Fibroblast of lung (primary cell): ENCODE measurements at regions not wholly inside any gene's neighbourhood (a gene's known extent, or its start where the extent isn't known, plus 50 kb on each side); places are given as distances from the start of the nearest gene placed in this dataset.
A peak's percentile ranks its signal among the peaks of the same experiment; 100 is the strongest.

Experiments used
- DNase-seq, 2 donors: peaks; one replicate each; pipeline versions ENCODE4 v3.0.0 to v3.0.0-alpha.2; 2010; ENCODE audit warnings: low read depth in 2 of 2
- H2AFZ ChIP-seq: 2 replicates; pipeline ENCODE4 v1.5.1; 2012; ENCODE audit warnings: low read length, control low read depth, inconsistent platforms
- H3K27ac ChIP-seq: 2 replicates; pipeline ENCODE4 v1.5.1; 2011; ENCODE audit warnings: low read length, control low read depth; ENCODE audit not compliant: insufficient read depth
- H3K27me3 ChIP-seq: 2 replicates; pipeline ENCODE4 v1.5.1; 2011; ENCODE audit warnings: mild to moderate bottlenecking, low read length; ENCODE audit not compliant: control insufficient read depth, insufficient read depth
- H3K36me3 ChIP-seq: 2 replicates; pipeline ENCODE4 v1.5.1; 2011; ENCODE audit warnings: low read length; ENCODE audit not compliant: control insufficient read depth, insufficient read depth
- H3K4me1 ChIP-seq: 2 replicates; pipeline ENCODE4 v1.5.1; 2011; ENCODE audit warnings: low read length; ENCODE audit not compliant: control insufficient read depth, insufficient read depth; ENCODE audit errors: extremely low read depth
- H3K4me2 ChIP-seq: 2 replicates; pipeline ENCODE4 v1.5.1; 2011; ENCODE audit warnings: low read length, control low read depth; ENCODE audit not compliant: insufficient read depth; ENCODE audit errors: extremely low read depth
- H3K4me3 ChIP-seq, 4 experiments: fragments of 200-600 bp in 1 of 4; sonication (generic) in 1 of 4; replicated peaks in 1 of 4; 2 replicates each; pipeline ENCODE4 v1.5.1; 2011 to 2016; ENCODE audit warnings: low read length in 4 of 4, low read depth in 3 of 4, mild to moderate bottlenecking in 3 of 4, control low read depth in 2 of 4, inconsistent platforms in 1 of 4, mixed read lengths in 1 of 4; ENCODE audit not compliant: insufficient read depth in 1 of 4; ENCODE audit errors: control extremely low read depth in 1 of 4
- H3K79me2 ChIP-seq: 2 replicates; pipeline ENCODE4 v1.5.1; 2012; ENCODE audit warnings: mild to moderate bottlenecking, low read length, inconsistent platforms; ENCODE audit not compliant: control insufficient read depth, insufficient read depth
- H3K9ac ChIP-seq: 2 replicates; pipeline ENCODE4 v1.5.1; 2011; ENCODE audit warnings: mild to moderate bottlenecking, low read length, control low read depth; ENCODE audit not compliant: insufficient read depth
- H3K9me3 ChIP-seq: 2 replicates; pipeline ENCODE4 v1.5.1; 2012; ENCODE audit warnings: low read depth, low read length; ENCODE audit not compliant: control insufficient read depth, insufficient read depth
- H4K20me1 ChIP-seq: 2 replicates; pipeline ENCODE4 v1.5.1; 2011; ENCODE audit warnings: low read length; ENCODE audit not compliant: control insufficient read depth, insufficient read depth; ENCODE audit errors: extremely low read depth
- CTCF ChIP-seq, 2 donors: IDR thresholded peaks in 1 of 2; conservative IDR thresholded peaks in 1 of 2; 1 replicate in 1 of 2; 2 replicates in 1 of 2; pipeline ENCODE4 v1.5.1; 2011 to 2012; ENCODE audit warnings: low read length in 2 of 2, control low read depth in 1 of 2, inconsistent platforms in 1 of 2, low read depth in 1 of 2, mild to moderate bottlenecking in 1 of 2
- EZH2 ChIP-seq: IDR thresholded peaks from 2 replicates; pipeline ENCODE4 v1.5.1; 2012; ENCODE audit warnings: low read length, control low read depth, mild to moderate bottlenecking; ENCODE audit errors: missing control alignments

GRCh38 chr15:38975282-38975990 lies 410.8 kb upstream of the RASGRP1 start:
- Histone ChIP-seq H3K9me3 (no peaks in the 10 kb centered on the region), H3K9ac (no peak overlapping the region), H3K4me3 (no peak overlapping the region), H3K36me3 (no peaks in the 10 kb centered on the region), H3K79me2 (no peaks in the 10 kb centered on the region), H3K27me3 (no peaks in the 10 kb centered on the region), H3K4me2 (no peak overlapping the region), H3K4me1 (no peaks in the 10 kb centered on the region), H3K27ac (no peak overlapping the region), H4K20me1 (no peaks in the 10 kb centered on the region), H2AFZ (no peak overlapping the region)
- no peak for DNase-seq
- TF ChIP-seq EZH2 (no peak), CTCF (conservative IDR thresholded peaks at IDR 0.05 in 1 of 2, IDR thresholded peaks at IDR 0.05 in 1 of 2; ENCODE audit: low read depth in 1 of 2, low read length in 2 of 2) (no peak)

- H3K79me2 ChIP-seq = no peaks in the 10 kb centered on the region
- peak; percentile 55 to 68 for DNase-seq
- no peak overlapping the region for H2AFZ ChIP-seq
- H3K4me1 ChIP-seq = peaks cover 10% of the 10 kb centered on the region
- H3K9me3 ChIP-seq = no peaks in the 10 kb centered on the region
- no peaks in the 10 kb centered on the region for H4K20me1 ChIP-seq
- H3K36me3 ChIP-seq = no peaks in the 10 kb centered on the region
- no peak overlapping the region for H3K4me2 ChIP-seq
- H3K27ac ChIP-seq = no peak overlapping the region
- no peak overlapping the region for H3K9ac ChIP-seq
- TF ChIP-seq EZH2 = no peak
- peak; percentile 59 to 67 for TF ChIP-seq CTCF (conservative IDR thresholded peaks at IDR 0.05 in 1 of 2, IDR thresholded peaks at IDR 0.05 in 1 of 2; ENCODE audit: low read depth in 1 of 2, low read length in 2 of 2)
- H3K27me3 ChIP-seq = no peaks in the 10 kb centered on the region
- H3K4me3 ChIP-seq = no peak overlapping the region
Observed at GRCh38 chr15:38991126-38991525, 426.5 kb upstream of the RASGRP1 start.

- H2AFZ ChIP-seq = no peak overlapping the region
Observed at GRCh38 chr15:38991701-38992100, 427.1 kb upstream of the RASGRP1 start.

More at GRCh38 chr15:38991701-38992100, 427.1 kb upstream of the RASGRP1 start:
- no peak overlapping the region for H3K27ac ChIP-seq
- H4K20me1 ChIP-seq = no peaks in the 10 kb centered on the region
- no peak overlapping the region for H3K9ac ChIP-seq
- H3K9me3 ChIP-seq = no peaks in the 10 kb centered on the region
- no peak overlapping the region for H3K4me2 ChIP-seq
- H3K36me3 ChIP-seq = no peaks in the 10 kb centered on the region
- H3K27me3 ChIP-seq = no peaks in the 10 kb centered on the region
- H3K4me3 ChIP-seq = no peak overlapping the region
- TF ChIP-seq EZH2 (no peak), CTCF (conservative IDR thresholded peaks at IDR 0.05 in 1 of 2, IDR thresholded peaks at IDR 0.05 in 1 of 2; ENCODE audit: low read depth in 1 of 2, low read length in 2 of 2) (no peak)
- DNase-seq = peak in 1 of 2 donors; percentile 74
- peaks cover 13% of the 10 kb centered on the region for H3K4me1 ChIP-seq
- H3K79me2 ChIP-seq = no peaks in the 10 kb centered on the region
